ENCODE measurements at regions not wholly inside any gene's neighbourhood (a gene's known extent, or its start where the extent isn't known, plus 50 kb on each side); places are given as distances from the start of the nearest gene placed in this dataset.

DNA sequence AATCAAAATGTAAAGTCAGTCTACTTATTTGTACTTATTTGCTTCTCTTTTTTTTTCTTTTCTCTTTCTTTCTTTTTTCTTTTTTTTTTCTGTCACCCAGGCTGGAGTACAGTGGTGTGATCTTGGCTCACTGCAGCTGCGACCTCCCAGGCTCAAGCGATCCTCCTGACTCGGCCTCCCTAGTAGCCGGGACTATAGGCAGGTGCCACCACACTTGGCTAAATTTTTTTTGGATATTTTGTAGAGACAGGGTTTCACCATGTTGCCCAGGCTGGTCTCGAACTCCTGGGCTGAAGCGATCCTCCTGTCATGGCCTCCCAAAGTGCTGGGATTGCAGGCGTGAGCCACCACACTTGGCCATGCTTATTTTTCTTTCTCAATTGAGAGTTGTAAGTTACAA lies 98.8 kb upstream of the ZBTB40 start:
- TF ChIP-seq, protein P1, sequence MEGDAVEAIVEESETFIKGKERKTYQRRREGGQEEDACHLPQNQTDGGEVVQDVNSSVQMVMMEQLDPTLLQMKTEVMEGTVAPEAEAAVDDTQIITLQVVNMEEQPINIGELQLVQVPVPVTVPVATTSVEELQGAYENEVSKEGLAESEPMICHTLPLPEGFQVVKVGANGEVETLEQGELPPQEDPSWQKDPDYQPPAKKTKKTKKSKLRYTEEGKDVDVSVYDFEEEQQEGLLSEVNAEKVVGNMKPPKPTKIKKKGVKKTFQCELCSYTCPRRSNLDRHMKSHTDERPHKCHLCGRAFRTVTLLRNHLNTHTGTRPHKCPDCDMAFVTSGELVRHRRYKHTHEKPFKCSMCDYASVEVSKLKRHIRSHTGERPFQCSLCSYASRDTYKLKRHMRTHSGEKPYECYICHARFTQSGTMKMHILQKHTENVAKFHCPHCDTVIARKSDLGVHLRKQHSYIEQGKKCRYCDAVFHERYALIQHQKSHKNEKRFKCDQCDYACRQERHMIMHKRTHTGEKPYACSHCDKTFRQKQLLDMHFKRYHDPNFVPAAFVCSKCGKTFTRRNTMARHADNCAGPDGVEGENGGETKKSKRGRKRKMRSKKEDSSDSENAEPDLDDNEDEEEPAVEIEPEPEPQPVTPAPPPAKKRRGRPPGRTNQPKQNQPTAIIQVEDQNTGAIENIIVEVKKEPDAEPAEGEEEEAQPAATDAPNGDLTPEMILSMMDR (IDR thresholded peaks at IDR 0.05; ENCODE audit: insufficient read depth, low read depth, low read length): no peak
- no peak for TF ChIP-seq EZH2 (IDR thresholded peaks at IDR 0.05; ENCODE audit: insufficient read depth, low read length)
